ENCODE measurements at regions not wholly inside any gene's neighbourhood (a gene's known extent, or its start where the extent isn't known, plus 50 kb on each side); places are given as distances from the start of the nearest gene placed in this dataset.

DNA sequence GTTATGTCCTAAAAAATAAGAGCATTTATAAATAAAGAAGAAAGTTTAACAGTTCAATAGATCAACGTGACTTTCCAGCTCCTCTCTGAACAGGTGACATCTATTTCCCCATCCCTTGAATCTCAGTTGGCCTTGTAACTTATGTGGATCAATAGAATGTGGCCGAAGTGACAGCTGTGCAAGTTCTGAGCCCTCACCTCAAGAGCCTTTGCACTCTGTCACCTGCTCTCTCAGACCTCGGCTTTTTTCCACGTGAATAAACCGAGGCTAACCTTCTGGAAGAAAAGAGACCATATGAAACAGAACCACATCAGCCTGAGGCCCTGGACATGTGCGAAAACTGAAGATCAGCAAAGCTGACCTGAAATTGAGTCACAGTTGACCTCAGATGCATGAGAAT lies 253.0 kb downstream of the DAD1 start:
- intact Hi-C loops (cut with DNase I), result no loop called here
- DNase-seq, result no peak
- 84 to 86% methylated on average over 6 of the region's 6 CpGs for WGBS, 2 donors

DNA sequence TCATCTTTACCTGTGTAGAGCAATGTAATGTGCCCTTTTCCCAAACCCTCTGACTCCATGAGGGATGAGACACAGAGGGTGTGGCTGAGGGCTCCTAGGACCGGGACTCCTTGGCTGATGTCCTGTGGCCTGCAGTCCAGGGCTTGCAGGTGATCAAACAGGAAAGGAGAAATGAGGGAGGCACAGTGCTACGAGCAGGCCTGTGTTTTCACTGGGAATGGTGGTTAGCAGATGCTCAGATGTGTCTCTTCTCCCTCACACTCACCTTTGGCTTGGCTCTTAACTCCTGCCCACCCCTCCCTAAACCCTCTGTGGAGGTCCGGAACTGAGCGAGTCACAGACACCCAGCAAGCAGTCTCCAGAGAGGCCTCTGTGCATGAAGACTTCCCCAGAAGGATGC lies 254.4 kb downstream of the DAD1 start:
- H3K4me3 ChIP-seq (replicated peaks in 1 of 3), result no peak overlapping the region
- H3K27ac ChIP-seq, result no peak overlapping the region
- no peak for DNase-seq
- TF ChIP-seq, protein P1, sequence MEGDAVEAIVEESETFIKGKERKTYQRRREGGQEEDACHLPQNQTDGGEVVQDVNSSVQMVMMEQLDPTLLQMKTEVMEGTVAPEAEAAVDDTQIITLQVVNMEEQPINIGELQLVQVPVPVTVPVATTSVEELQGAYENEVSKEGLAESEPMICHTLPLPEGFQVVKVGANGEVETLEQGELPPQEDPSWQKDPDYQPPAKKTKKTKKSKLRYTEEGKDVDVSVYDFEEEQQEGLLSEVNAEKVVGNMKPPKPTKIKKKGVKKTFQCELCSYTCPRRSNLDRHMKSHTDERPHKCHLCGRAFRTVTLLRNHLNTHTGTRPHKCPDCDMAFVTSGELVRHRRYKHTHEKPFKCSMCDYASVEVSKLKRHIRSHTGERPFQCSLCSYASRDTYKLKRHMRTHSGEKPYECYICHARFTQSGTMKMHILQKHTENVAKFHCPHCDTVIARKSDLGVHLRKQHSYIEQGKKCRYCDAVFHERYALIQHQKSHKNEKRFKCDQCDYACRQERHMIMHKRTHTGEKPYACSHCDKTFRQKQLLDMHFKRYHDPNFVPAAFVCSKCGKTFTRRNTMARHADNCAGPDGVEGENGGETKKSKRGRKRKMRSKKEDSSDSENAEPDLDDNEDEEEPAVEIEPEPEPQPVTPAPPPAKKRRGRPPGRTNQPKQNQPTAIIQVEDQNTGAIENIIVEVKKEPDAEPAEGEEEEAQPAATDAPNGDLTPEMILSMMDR (IDR thresholded peaks at IDR 0.05), result no peak
- TF ChIP-seq POLR2A (IDR thresholded peaks at IDR 0.05), result no peak
- peaks cover 16 to 20% of the 10 kb centered on the region in 2 donors for H3K4me1 ChIP-seq
- no peaks in the 10 kb centered on the region for H3K36me3 ChIP-seq
- no peaks in the 10 kb centered on the region for H3K27me3 ChIP-seq
- intact Hi-C loops (cut with DNase I), result no loop called here
- no peaks in the 10 kb centered on the region for H3K9me3 ChIP-seq
- 85 to 86% methylated on average over 4 of the region's 4 CpGs for WGBS, 2 donors

More for the DNA sequence above, 253.0 kb downstream of the DAD1 start:
- no peak overlapping the region for H3K27ac ChIP-seq
- TF ChIP-seq POLR2A (IDR thresholded peaks at IDR 0.05), result no peak
- TF ChIP-seq, protein P1 (IDR thresholded peaks at IDR 0.05), result no peak
- H3K36me3 ChIP-seq, result no peaks in the 10 kb centered on the region
- no peaks in the 10 kb centered on the region for H3K27me3 ChIP-seq
- H3K4me3 ChIP-seq (replicated peaks in 1 of 3), result no peak overlapping the region
- peaks cover 16 to 23% of the 10 kb centered on the region in 2 donors for H3K4me1 ChIP-seq
- no peaks in the 10 kb centered on the region for H3K9me3 ChIP-seq

DNA sequence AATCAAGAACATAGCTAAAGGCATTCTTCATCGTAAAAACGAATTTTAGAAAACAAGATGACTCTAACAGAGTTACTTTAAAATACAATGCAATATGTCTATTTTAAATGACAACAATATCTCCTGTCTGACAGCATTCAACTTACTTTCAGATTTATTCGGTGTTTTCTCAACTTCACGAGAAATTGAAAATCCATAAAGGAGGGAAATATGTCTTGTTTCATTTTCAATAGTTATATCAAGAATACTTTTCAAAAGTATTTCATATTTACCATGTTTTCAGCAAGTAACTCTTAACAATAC lies 254.8 kb downstream of the DAD1 start:
- Histone ChIP-seq H3K36me3 (no peaks in the 10 kb centered on the region), H3K4me3 (replicated peaks in 1 of 3) (no peak overlapping the region), H3K27ac (no peak overlapping the region), H3K4me1 (peaks cover 14 to 16% of the 10 kb centered on the region in 2 donors), H3K9me3 (no peaks in the 10 kb centered on the region), H3K27me3 (no peaks in the 10 kb centered on the region)
- DNase-seq, result no peak
- TF ChIP-seq POLR2A (IDR thresholded peaks at IDR 0.05), result no peak
- TF ChIP-seq, protein P1 (IDR thresholded peaks at IDR 0.05), result no peak
- intact Hi-C loops (cut with DNase I), result no loop called here
- 84 to 85% methylated on average over 4 of the region's 4 CpGs for WGBS, 2 donors

DNA sequence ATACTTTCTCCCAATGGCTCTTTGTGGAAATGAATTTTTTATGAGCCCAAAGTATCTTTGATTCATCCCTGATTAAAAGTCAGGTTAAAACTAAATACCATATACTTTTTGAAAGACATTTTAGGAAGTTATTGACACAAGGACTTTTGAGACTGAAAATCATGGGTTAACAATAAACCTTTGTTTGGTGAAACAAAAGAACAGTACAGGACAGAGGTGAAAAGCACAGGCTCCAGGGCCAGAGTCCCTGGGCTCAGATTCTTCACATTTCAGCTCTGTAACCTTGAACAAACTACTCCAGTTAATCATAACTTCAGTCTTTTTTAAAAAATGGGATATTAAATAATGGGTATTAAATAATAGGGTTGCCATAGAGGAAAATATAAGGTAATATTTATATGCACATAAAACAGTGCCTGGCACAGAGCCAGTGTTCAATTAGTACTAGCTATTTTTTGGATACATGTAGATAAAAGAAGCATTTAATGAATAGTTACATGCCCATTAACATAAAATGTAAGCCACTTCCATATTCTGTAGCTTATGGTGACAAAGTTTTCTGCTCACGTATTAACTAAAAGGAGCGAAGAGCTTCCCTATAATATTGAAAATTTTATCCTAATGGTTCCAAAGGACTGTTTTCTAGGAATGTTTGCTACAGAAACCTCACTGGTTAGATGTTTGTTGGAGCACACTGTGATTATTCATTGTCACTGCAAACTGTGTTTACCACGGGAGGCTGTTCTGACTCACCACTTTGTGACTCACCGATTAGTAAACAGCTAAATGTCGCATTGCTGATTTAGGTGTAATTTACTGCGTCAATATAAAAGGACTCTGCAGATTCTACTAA lies 255.4 kb downstream of the DAD1 start:
- H3K4me1 ChIP-seq, result peaks cover 9 to 11% of the 10 kb centered on the region in 2 donors
- WGBS, 2 donors, result 72 to 75% methylated on average over 6 of the region's 6 CpGs
- H3K4me3 ChIP-seq (replicated peaks in 1 of 3), result no peak overlapping the region
- no peaks in the 10 kb centered on the region for H3K36me3 ChIP-seq
- H3K27ac ChIP-seq, result no peak overlapping the region
- no peaks in the 10 kb centered on the region for H3K27me3 ChIP-seq
- no peak for TF ChIP-seq POLR2A (IDR thresholded peaks at IDR 0.05)
- TF ChIP-seq, protein P1 (IDR thresholded peaks at IDR 0.05), result no peak
- no peaks in the 10 kb centered on the region for H3K9me3 ChIP-seq
- no peak for DNase-seq
- intact Hi-C loops (cut with DNase I), result no loop called here

DNA sequence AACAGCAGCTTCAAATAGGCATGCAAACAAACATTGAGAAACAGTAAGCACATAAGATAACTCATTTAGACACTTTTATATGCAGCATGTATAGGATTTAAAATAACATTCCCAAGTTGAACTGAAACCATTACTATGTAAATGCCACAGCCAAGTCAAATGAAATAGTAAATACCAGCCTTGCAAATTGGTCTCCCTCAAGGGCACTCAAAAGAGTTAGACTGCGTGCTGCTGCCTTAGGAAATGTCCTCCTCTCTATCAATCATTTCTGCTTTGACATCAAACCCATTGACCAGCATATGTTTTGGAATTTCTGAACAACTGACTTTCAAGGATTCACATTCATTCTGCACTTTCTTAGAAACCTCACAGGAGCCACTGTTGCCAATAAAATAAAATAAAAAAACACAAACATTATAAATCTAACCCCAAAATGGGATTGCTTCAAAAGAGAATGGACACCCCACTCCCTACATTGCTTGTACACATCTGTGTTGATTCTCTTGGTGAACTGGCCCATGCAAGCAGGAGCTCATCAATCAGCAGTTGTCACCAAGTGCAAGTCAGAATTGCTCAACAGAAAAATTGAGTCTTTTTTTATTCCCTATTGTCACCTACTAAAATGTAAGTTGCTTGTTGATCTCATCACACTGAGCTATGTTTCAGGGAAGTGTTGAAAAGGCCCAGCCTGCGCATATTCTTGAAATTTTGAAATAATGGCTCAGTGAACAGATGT lies 256.2 kb downstream of the DAD1 start:
- no peaks in the 10 kb centered on the region for H3K27me3 ChIP-seq
- intact Hi-C loops (cut with DNase I), result no loop called here
- 77 to 86% methylated on average over 2 of the region's 2 CpGs for WGBS, 2 donors
- no peak for DNase-seq
- no peaks in the 10 kb centered on the region for H3K9me3 ChIP-seq
- no peak overlapping the region for H3K27ac ChIP-seq
- no peaks in the 10 kb centered on the region for H3K36me3 ChIP-seq
- no peak for TF ChIP-seq POLR2A (IDR thresholded peaks at IDR 0.05)
- TF ChIP-seq, protein P1 (IDR thresholded peaks at IDR 0.05), result no peak
- peaks cover under 1 to 4% of the 10 kb centered on the region in 2 donors for H3K4me1 ChIP-seq
- no peak overlapping the region for H3K4me3 ChIP-seq (replicated peaks in 1 of 3)
